K562 (cell line): ENCODE measurements at regions not wholly inside any gene's neighbourhood (a gene's known extent, or its start where the extent isn't known, plus 50 kb on each side); places are given as distances from the start of the nearest gene placed in this dataset.

Experiments used
- ATAC-seq: fragments of 200-7000 bp; cut with Tn5 transposase; 3 replicates; pipeline ENCODE4 v1.9.1; 2020; ENCODE audit warnings: moderate library complexity
- BruUV-seq: library from RNA; stranded (reverse); fragments of 400-500 nt; replicated peaks from 2 replicates; lab custom pipeline; 2021; lab: Mats Ljungman, UMichigan
- CTCF ChIA-PET: fragments of 300-600 bp; formaldehyde crosslinking; extraction: SDS; loops from one replicate; lab custom pipeline; 2021; ENCODE audit warnings: low intra/inter-chr PET ratio; lab: Yijun Ruan, JAX
- POLR2A ChIA-PET: fragments of 300-600, 350-650 bp; sonication (Branson Sonifier 250); formaldehyde crosslinking; extraction: SDS; loops from one replicate; lab custom pipeline; 2021; ENCODE audit warnings: antibody characterized with exemption, inconsistent platforms; lab: Yijun Ruan, JAX
- DNase-seq, 4 experiments: peaks; one replicate each; pipeline versions ENCODE4 v3.0.0 to v3.0.0-alpha.2; 2011 to 2018; ENCODE audit warnings: low spot score in 3 of 4, mixed read lengths in 3 of 4; ENCODE audit errors: extremely low read depth in 1 of 4
- FAIRE-seq: peaks from 2 replicates; lab custom pipeline; 2011; peaks lifted over from hg19 to GRCh38; lab: Jason Lieb, UNC
- H2AFZ ChIP-seq: 2 replicates; pipeline ENCODE4 v1.6.0; 2011; ENCODE audit warnings: low read depth, low read length, control low read depth, inconsistent platforms
- H3K27ac ChIP-seq: fragments of 200-600 bp; 3 replicates; pipeline ENCODE4 v1.8.0; 2011; ENCODE audit warnings: low read depth, mild to moderate bottlenecking, control low read depth, inconsistent platforms, low read length, moderate library complexity, mixed read lengths; ENCODE audit errors: extremely low read depth
- H3K27me3 ChIP-seq, 2 experiments: fragments of 300-600 bp in 1 of 2; 2 replicates in 1 of 2; 3 replicates in 1 of 2; pipeline versions ENCODE4 v1.6.0 to v1.8.0; 2011; ENCODE audit warnings: inconsistent platforms in 2 of 2, low read length in 2 of 2, mild to moderate bottlenecking in 1 of 2, mixed read lengths in 1 of 2, moderate library complexity in 1 of 2; ENCODE audit not compliant: control insufficient read depth in 2 of 2, insufficient read depth in 2 of 2
- H3K36me3 ChIP-seq: fragments of 300-600 bp; 3 replicates; pipeline ENCODE4 v1.8.0; 2011; ENCODE audit warnings: mild to moderate bottlenecking, low read length, inconsistent platforms; ENCODE audit not compliant: control insufficient read depth, insufficient read depth
- H3K4me1 ChIP-seq, 2 experiments: fragments of 200-600 bp in 1 of 2; replicated peaks in 1 of 2; 2 replicates in 1 of 2; 3 replicates in 1 of 2; pipeline versions ENCODE4 v1.5.1 to v1.8.0; 2011; ENCODE audit warnings: inconsistent platforms in 2 of 2, low read length in 2 of 2, mild to moderate bottlenecking in 1 of 2, mixed read lengths in 1 of 2, moderate library complexity in 1 of 2; ENCODE audit not compliant: control insufficient read depth in 2 of 2, insufficient read depth in 2 of 2
- H3K4me2 ChIP-seq: 2 replicates; pipeline ENCODE4 v1.6.1; 2011; ENCODE audit warnings: low read length, control low read depth, inconsistent platforms, mixed read lengths; ENCODE audit not compliant: insufficient read depth
- H3K4me3 ChIP-seq: fragments of 200-600 bp; sonication (generic), shearing (Covaris generic); 2 replicates; pipeline ENCODE4 v1.5.1; 2016; ENCODE audit warnings: control low read depth, inconsistent platforms
- H3K79me2 ChIP-seq: fragments of 200-600 bp; 3 replicates; pipeline ENCODE4 v1.8.0; 2011; ENCODE audit warnings: low read length, inconsistent platforms; ENCODE audit not compliant: control insufficient read depth, insufficient read depth
- H3K9ac ChIP-seq, 2 experiments: 2 replicates each; pipeline versions ENCODE4 v1.6.0 to v1.6.1; 2011; ENCODE audit warnings: low read depth in 2 of 2, low read length in 2 of 2, control low read depth in 1 of 2, inconsistent platforms in 1 of 2, mild to moderate bottlenecking in 1 of 2, mixed read lengths in 1 of 2; ENCODE audit not compliant: insufficient read depth in 1 of 2
- H3K9me1 ChIP-seq: one replicate; pipeline ENCODE4 v1.6.0; 2011; ENCODE audit warnings: inconsistent platforms, mild to moderate bottlenecking, low read length, moderate library complexity; ENCODE audit not compliant: control insufficient read depth, insufficient read depth
- H3K9me3 ChIP-seq: replicated peaks from 2 replicates; pipeline ENCODE4 v1.5.1; 2011; ENCODE audit warnings: low read depth, low read length, inconsistent platforms; ENCODE audit not compliant: control insufficient read depth, insufficient read depth
- H4K20me1 ChIP-seq: replicated peaks from 2 replicates; pipeline ENCODE4 v1.6.1; 2011; ENCODE audit warnings: low read length, inconsistent platforms, mixed read lengths; ENCODE audit not compliant: control insufficient read depth, insufficient read depth
- ATF3 ChIP-seq, 2 experiments: fragments of 450-650 bp in 1 of 2; sonication (generic) in 1 of 2; formaldehyde crosslinking in 1 of 2; IDR thresholded peaks in 1 of 2; conservative IDR thresholded peaks in 1 of 2; 2 replicates each; pipeline versions ENCODE4 v1.6.1 to v1.8.1; 2016 to 2023; ENCODE audit warnings: mild to moderate bottlenecking in 2 of 2, moderate library complexity in 2 of 2, inconsistent platforms in 1 of 2, missing genetic modification reagents in 1 of 2
- CSDE1 ChIP-seq, 2 experiments: fragments of 450-650 bp; IDR thresholded peaks; 2 replicates each; pipeline ENCODE4 v1.6.1; 2016; ENCODE audit warnings: mild to moderate bottlenecking in 1 of 2
- ELF1 ChIP-seq: fragments of 200-800 bp; sonication (Bioruptor generic); IDR thresholded peaks from 2 replicates; pipeline ENCODE4 v1.6.1; 2016; ENCODE audit warnings: missing genetic modification characterization, missing compliant biosample characterization
- EWSR1 ChIP-seq: fragments of 450-650 bp; IDR thresholded peaks from 2 replicates; pipeline ENCODE4 v1.6.1; 2018; ENCODE audit warnings: borderline replicate concordance, mild to moderate bottlenecking, low read depth, moderate library complexity; ENCODE audit not compliant: partially characterized antibody
- FOSL1 ChIP-seq: fragments of 200-800 bp; sonication (Bioruptor generic); conservative IDR thresholded peaks from 2 replicates; pipeline ENCODE4 v1.6.1; 2016; ENCODE audit warnings: missing genetic modification characterization, missing compliant biosample characterization
- MTA3 ChIP-seq: fragments of 450-650 bp; formaldehyde crosslinking; IDR thresholded peaks from 2 replicates; pipeline ENCODE4 v1.6.1; 2017; ENCODE audit warnings: mild to moderate bottlenecking, borderline replicate concordance
- NFIC ChIP-seq: fragments of 450-650 bp; IDR thresholded peaks from 2 replicates; pipeline ENCODE4 v1.6.1; 2017; ENCODE audit warnings: mild to moderate bottlenecking, inconsistent platforms
- RBM25 ChIP-seq: fragments of 200-400 bp; formaldehyde crosslinking; IDR thresholded peaks from 2 replicates; pipeline ENCODE4 v1.6.1; 2018; ENCODE audit warnings: low read length, low read depth, moderate library complexity; ENCODE audit not compliant: severe bottlenecking
- TFE3 ChIP-seq: fragments of 450-650 bp; formaldehyde crosslinking; IDR thresholded peaks from 2 replicates; pipeline ENCODE4 v1.4.0; 2020; ENCODE audit warnings: mild to moderate bottlenecking, mixed read lengths
- ZBTB2 ChIP-seq: fragments of 450-650 bp; IDR thresholded peaks from 2 replicates; pipeline ENCODE4 v1.6.1; 2016; ENCODE audit warnings: antibody characterized with exemption
- ZC3H11A ChIP-seq: IDR thresholded peaks from 2 replicates; pipeline ENCODE4 v1.6.1; 2012; ENCODE audit warnings: low read depth, low read length, improper control_type of control experiment
- ZNF384 ChIP-seq: IDR thresholded peaks from 2 replicates; pipeline ENCODE4 v1.6.1; 2012; ENCODE audit warnings: low read depth, low read length, improper control_type of control experiment
- ZZZ3 ChIP-seq: fragments of 450-650 bp; IDR thresholded peaks from 2 replicates; pipeline ENCODE4 v1.6.1; 2016; ENCODE audit warnings: antibody characterized with exemption, mild to moderate bottlenecking, moderate library complexity
- WGBS: fragments of 100-300 bp; shearing (Covaris generic); methylation state at CpG from one replicate; pipeline ENCODE4 v1.1.6; 2016; ENCODE audit warnings: low coverage, mixed read lengths; ENCODE audit not compliant: insufficient coverage; ENCODE audit errors: missing lambda C conversion rate; 5-methylcytosine and 5-hydroxymethylcytosine counted together
- in situ Hi-C: fragments of 300-500 bp; cut with MboI; formaldehyde crosslinking; loops from 4 replicates; pipeline ENCODE4 v1.15.0; 2018; ENCODE audit warnings: inconsistent platforms, mixed read lengths
- intact Hi-C: fragments of 100-400 bp; cut with micrococcal nuclease; formaldehyde crosslinking; loops from 2 replicates; pipeline ENCODE4 v1.14.2; 2022

- H3K4me1 ChIP-seq, result no peaks in the 10 kb centered on the region
- FAIRE-seq, result no peak
- TF ChIP-seq EWSR1 (no peak), ATF3 (IDR thresholded peaks at IDR 0.05) (no peak), ATF3 (CRISPR knock-in tag; conservative IDR thresholded peaks at IDR 0.05) (no peak), MTA3 (no peak), NFIC (no peak)
- intact Hi-C loops, result no loop called here
- no peak overlapping the region for H3K9ac ChIP-seq
- BruUV-seq, result no TSS peak
- no peak for DNase-seq
- no peaks in the 10 kb centered on the region for H3K36me3 ChIP-seq
- no peaks in the 10 kb centered on the region for H3K79me2 ChIP-seq
- no peaks in the 10 kb centered on the region for H3K27me3 ChIP-seq
- no peak for ATAC-seq
- H3K27ac ChIP-seq, result no peak overlapping the region
- CTCF ChIA-PET, result no interaction called here
- H4K20me1 ChIP-seq, result no peaks in the 10 kb centered on the region
- no peak overlapping the region for H3K4me2 ChIP-seq
- in situ Hi-C loops, result no loop called here
- H3K9me3 ChIP-seq, result no peaks in the 10 kb centered on the region
- POLR2A ChIA-PET, result no interaction called here
- no peaks in the 10 kb centered on the region for H3K9me1 ChIP-seq
- H3K4me3 ChIP-seq, result no peak overlapping the region
- H2AFZ ChIP-seq, result no peak overlapping the region
- WGBS, result 0% methylated on average over 1 of the region's 1 CpG
Measured at GRCh38 chr2:16972276-16972675, 306.6 kb upstream of the CYRIA start.

GRCh38 chr2:16971722-16972234 is 306.1 kb upstream of the CYRIA start:
- Histone ChIP-seq H3K79me2 (no peaks in the 10 kb centered on the region), H3K4me2 (no peak overlapping the region), H3K9me1 (no peaks in the 10 kb centered on the region), H3K27me3 (no peaks in the 10 kb centered on the region), H3K9me3 (no peaks in the 10 kb centered on the region), H3K9ac (no peak overlapping the region), H3K36me3 (no peaks in the 10 kb centered on the region), H3K4me3 (no peak overlapping the region), H3K4me1 (no peaks in the 10 kb centered on the region), H3K27ac (no peak overlapping the region), H2AFZ (no peak overlapping the region), H4K20me1 (no peaks in the 10 kb centered on the region)
- intact Hi-C loops, result no loop called here
- ChIA-PET POLR2A (no interaction called here), CTCF (no interaction called here)
- ATAC-seq (no peak), DNase-seq (no peak), FAIRE-seq (no peak)
- in situ Hi-C loops, result no loop called here
- WGBS, result 3% methylated on average over 4 of the region's 4 CpGs
- no TSS peak for BruUV-seq
- TF ChIP-seq FOSL1 (tag) (no peak), ZZZ3 (no peak), ZC3H11A (no peak), ZNF384 (no peak), CSDE1 (IDR thresholded peaks at IDR 0.05) (no peak), RBM25 (no peak), ELF1 (tag) (no peak), TFE3 (CRISPR knock-in tag) (no peak), ZBTB2 (no peak)
